ENCODE measurements at regions not wholly inside any gene's neighbourhood (a gene's known extent, or its start where the extent isn't known, plus 50 kb on each side); places are given as distances from the start of the nearest gene placed in this dataset.
A peak's percentile ranks its signal among the peaks of the same experiment; 100 is the strongest.
"Not testable (repeated sequence)": the region's sequence is repeated elsewhere in the genome, so short reads cannot be mapped to it uniquely, and the experiment has no call there.

DNA sequence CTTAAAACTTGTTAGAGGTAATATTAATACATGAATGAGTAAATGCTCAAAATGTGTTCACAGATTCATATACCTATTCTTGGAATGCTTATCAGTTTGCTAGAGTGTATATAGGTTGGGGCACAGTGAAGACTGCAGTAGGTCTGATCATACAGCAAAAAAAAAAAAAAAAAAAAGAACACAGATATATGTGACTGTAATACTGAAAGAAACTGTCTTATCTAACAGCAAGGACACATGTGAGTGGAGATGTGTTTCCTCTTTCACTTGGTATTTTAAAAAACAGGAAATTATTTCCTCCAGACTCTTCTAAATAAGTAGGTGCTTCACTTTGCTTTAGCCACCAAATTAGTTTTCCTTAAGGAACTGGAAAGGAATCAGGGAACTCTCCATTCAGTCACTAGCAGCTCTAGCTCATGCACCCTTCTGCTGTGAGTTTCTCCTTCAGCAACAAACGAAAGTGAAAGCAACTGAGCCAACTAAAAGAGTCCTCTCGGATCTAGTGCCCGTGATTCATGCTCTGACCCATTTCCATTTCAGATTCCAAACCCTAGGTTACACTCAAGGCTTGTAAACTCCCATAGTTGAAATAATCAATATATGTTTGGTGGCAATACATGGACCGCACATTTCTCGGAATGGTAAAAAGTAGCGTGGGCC, 98.5 kb downstream of the DSEL start:
- H3K36me3 ChIP-seq (ENCODE audit: control insufficient read depth in 2 of 2, insufficient read depth in 2 of 2, low read length in 2 of 2), result no peaks in the 10 kb centered on the region
- H3K4me3 ChIP-seq (ENCODE audit: low read length in 2 of 2), result peak overlapping the region; percentile 0 to 59

DNA sequence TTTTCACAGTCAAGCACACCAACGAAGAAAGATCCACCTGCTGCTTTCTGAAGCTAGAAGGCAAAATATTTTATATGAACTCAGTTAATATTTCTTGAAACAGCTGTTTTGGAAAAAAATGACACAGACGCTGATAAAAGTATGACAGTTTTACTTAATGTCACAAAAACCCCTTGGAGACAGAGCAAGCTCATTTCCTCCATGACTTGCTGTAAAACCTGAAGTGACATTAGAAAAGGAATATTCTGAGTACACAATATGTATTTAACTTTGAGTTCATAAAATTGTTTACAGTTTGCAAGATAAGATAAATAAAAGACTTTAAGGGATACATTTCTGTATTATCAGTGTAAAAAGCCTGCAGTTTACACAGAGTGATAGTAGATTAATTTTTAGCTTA, 105.4 kb downstream of the DSEL start:
- Histone ChIP-seq H3K9me3 (ENCODE audit: control insufficient read depth in 2 of 2, low read length in 2 of 2) (no peaks in the 10 kb centered on the region), H3K27me3 (ENCODE audit: control insufficient read depth in 2 of 2, insufficient read depth in 2 of 2, low read length in 2 of 2) (no peaks in the 10 kb centered on the region), H3K36me3 (ENCODE audit: control insufficient read depth in 2 of 2, insufficient read depth in 2 of 2, low read length in 2 of 2) (no peaks in the 10 kb centered on the region), H3K9ac (ENCODE audit: low read depth in 1 of 2, low read length in 2 of 2) (no peak overlapping the region), H3K4me1 (ENCODE audit: control insufficient read depth in 2 of 2, insufficient read depth in 2 of 2, low read length in 2 of 2) (no peaks in the 10 kb centered on the region), H3K27ac (ENCODE audit: low read depth in 2 of 2, low read length in 2 of 2) (no peak overlapping the region), H3K4me3 (ENCODE audit: low read length in 2 of 2) (no peak overlapping the region)

More for the DNA sequence above, 98.5 kb downstream of the DSEL start:
- Histone ChIP-seq H3K4me1 (ENCODE audit: control insufficient read depth in 2 of 2, insufficient read depth in 2 of 2, low read length in 2 of 2) (no peaks in the 10 kb centered on the region), H3K9me3 (ENCODE audit: control insufficient read depth in 2 of 2, low read length in 2 of 2) (no peaks in the 10 kb centered on the region), H3K27me3 (ENCODE audit: control insufficient read depth in 2 of 2, insufficient read depth in 2 of 2, low read length in 2 of 2) (no peaks in the 10 kb centered on the region), H3K27ac (ENCODE audit: low read depth in 2 of 2, low read length in 2 of 2) (no peak overlapping the region), H3K9ac (ENCODE audit: low read depth in 1 of 2, low read length in 2 of 2) (no peak overlapping the region)

DNA sequence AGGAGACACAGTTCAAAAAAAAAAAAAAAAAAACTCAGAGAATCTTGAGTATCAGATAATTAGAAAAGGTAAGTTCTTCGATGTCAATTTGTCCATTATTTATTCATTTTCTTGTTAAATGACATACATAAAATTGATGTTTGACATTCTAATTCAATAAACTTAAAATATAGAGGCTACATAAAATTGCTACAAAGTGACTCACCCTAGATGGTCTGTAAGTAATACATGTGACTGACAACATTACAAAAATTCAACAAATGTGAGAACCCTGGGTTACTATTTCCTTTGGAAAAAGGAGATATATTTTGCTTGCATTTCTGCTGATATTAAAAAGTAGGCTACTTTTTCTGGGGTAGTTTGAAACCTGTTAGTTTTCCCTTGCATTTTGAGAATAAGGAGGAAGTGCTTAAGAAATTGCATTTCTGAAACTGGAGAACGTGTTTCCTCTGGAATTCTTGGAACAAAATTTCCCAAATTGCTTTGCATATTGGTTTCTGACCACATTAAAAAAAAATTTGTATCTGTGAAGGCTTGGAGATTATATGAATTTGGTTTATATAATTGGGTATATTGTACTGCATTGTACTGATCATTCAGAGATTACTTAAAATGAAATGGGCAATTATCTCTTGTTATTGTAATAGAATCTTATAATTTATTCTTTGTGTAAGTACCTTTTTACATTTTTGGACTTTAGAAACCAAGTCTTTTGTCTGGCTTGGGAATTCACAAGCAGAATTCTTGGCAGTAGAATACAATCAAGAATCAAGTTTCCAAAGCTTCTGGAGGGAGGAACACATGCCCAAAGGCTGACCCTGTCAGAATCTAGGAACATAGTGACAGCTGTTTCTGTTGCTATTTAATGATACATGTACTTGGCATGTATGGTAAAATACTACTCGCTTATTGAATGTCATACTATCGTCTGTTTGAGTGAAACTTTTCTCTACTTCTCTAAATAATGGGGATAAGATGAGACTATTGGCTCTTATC, 106.1 kb downstream of the DSEL start:
- Histone ChIP-seq H3K4me3 (ENCODE audit: low read length in 2 of 2) (no peak overlapping the region), H3K36me3 (ENCODE audit: control insufficient read depth in 2 of 2, insufficient read depth in 2 of 2, low read length in 2 of 2) (no peaks in the 10 kb centered on the region), H3K27ac (ENCODE audit: low read depth in 2 of 2, low read length in 2 of 2) (no peak overlapping the region), H3K4me1 (ENCODE audit: control insufficient read depth in 2 of 2, insufficient read depth in 2 of 2, low read length in 2 of 2) (no peaks in the 10 kb centered on the region), H3K27me3 (ENCODE audit: control insufficient read depth in 2 of 2, insufficient read depth in 2 of 2, low read length in 2 of 2) (no peaks in the 10 kb centered on the region), H3K9me3 (ENCODE audit: control insufficient read depth in 2 of 2, low read length in 2 of 2) (no peaks in the 10 kb centered on the region), H3K9ac (ENCODE audit: low read depth in 1 of 2, low read length in 2 of 2) (no peak overlapping the region)

- Histone ChIP-seq H3K4me3 (ENCODE audit: low read length in 2 of 2) (no peak overlapping the region), H3K36me3 (ENCODE audit: control insufficient read depth in 2 of 2, insufficient read depth in 2 of 2, low read length in 2 of 2) (no peaks in the 10 kb centered on the region), H3K4me1 (ENCODE audit: control insufficient read depth in 2 of 2, insufficient read depth in 2 of 2, low read length in 2 of 2) (no peaks in the 10 kb centered on the region), H3K9ac (ENCODE audit: low read depth in 1 of 2, low read length in 2 of 2) (no peak overlapping the region), H3K27me3 (ENCODE audit: control insufficient read depth in 2 of 2, insufficient read depth in 2 of 2, low read length in 2 of 2) (no peaks in the 10 kb centered on the region), H3K9me3 (ENCODE audit: control insufficient read depth in 2 of 2, low read length in 2 of 2) (no peaks in the 10 kb centered on the region), H3K27ac (ENCODE audit: low read depth in 2 of 2, low read length in 2 of 2) (no peak overlapping the region)
Measured at GRCh38 chr18:67408240-67408639, 108.3 kb downstream of the DSEL start.

GRCh38 chr18:67406714-67407113, 109.8 kb downstream of the DSEL start:
- H3K36me3 ChIP-seq (ENCODE audit: control insufficient read depth in 2 of 2, insufficient read depth in 2 of 2, low read length in 2 of 2), result no peaks in the 10 kb centered on the region
- H3K4me3 ChIP-seq (ENCODE audit: low read length in 2 of 2), result no peak overlapping the region
- H3K9ac ChIP-seq (ENCODE audit: low read depth in 1 of 2, low read length in 2 of 2), result no peak overlapping the region
- H3K4me1 ChIP-seq (ENCODE audit: control insufficient read depth in 2 of 2, insufficient read depth in 2 of 2, low read length in 2 of 2), result no peaks in the 10 kb centered on the region
- no peaks in the 10 kb centered on the region for H3K9me3 ChIP-seq (ENCODE audit: control insufficient read depth in 2 of 2, low read length in 2 of 2)
- no peaks in the 10 kb centered on the region for H3K27me3 ChIP-seq (ENCODE audit: control insufficient read depth in 2 of 2, insufficient read depth in 2 of 2, low read length in 2 of 2)
- no peak overlapping the region for H3K27ac ChIP-seq (ENCODE audit: low read depth in 2 of 2, low read length in 2 of 2)

DNA sequence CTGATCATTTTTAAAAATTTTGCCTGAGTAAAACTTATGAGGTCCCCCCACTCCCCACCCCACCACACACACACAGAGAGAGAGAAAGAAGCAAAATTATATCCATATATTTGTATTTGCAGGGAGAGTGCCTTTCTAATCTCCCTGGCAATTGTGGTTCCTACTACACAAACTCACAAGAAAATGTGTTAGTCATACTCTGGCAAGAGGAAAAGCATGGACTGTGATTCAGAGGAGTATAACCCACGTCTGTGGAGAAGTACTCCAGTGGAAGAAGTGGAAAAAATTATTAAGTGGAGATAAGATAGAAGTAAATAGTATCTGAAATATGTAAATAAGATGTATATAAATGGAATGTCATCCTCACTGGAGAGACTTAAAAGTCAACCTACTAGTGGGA, 114.0 kb downstream of the DSEL start:
- Histone ChIP-seq H3K27ac (ENCODE audit: low read depth in 2 of 2, low read length in 2 of 2) (no peak overlapping the region), H3K4me3 (ENCODE audit: low read length in 2 of 2) (no peak overlapping the region), H3K4me1 (ENCODE audit: control insufficient read depth in 2 of 2, insufficient read depth in 2 of 2, low read length in 2 of 2) (no peaks in the 10 kb centered on the region), H3K27me3 (ENCODE audit: control insufficient read depth in 2 of 2, insufficient read depth in 2 of 2, low read length in 2 of 2) (no peaks in the 10 kb centered on the region), H3K36me3 (ENCODE audit: control insufficient read depth in 2 of 2, insufficient read depth in 2 of 2, low read length in 2 of 2) (no peaks in the 10 kb centered on the region), H3K9me3 (ENCODE audit: control insufficient read depth in 2 of 2, low read length in 2 of 2) (no peaks in the 10 kb centered on the region), H3K9ac (ENCODE audit: low read depth in 1 of 2, low read length in 2 of 2) (no peak overlapping the region)

- Histone ChIP-seq H3K27ac (ENCODE audit: low read depth in 2 of 2, low read length in 2 of 2) (no peak overlapping the region), H3K4me1 (ENCODE audit: control insufficient read depth in 2 of 2, insufficient read depth in 2 of 2, low read length in 2 of 2) (no peaks in the 10 kb centered on the region), H3K27me3 (ENCODE audit: control insufficient read depth in 2 of 2, insufficient read depth in 2 of 2, low read length in 2 of 2) (no peaks in the 10 kb centered on the region), H3K9me3 (ENCODE audit: control insufficient read depth in 2 of 2, low read length in 2 of 2) (no peaks in the 10 kb centered on the region), H3K4me3 (ENCODE audit: low read length in 2 of 2) (no peak overlapping the region), H3K36me3 (ENCODE audit: control insufficient read depth in 2 of 2, insufficient read depth in 2 of 2, low read length in 2 of 2) (no peaks in the 10 kb centered on the region), H3K9ac (ENCODE audit: low read depth in 1 of 2, low read length in 2 of 2) (no peak overlapping the region)
Measured at GRCh38 chr18:67400502-67401117, 115.9 kb downstream of the DSEL start.

DNA sequence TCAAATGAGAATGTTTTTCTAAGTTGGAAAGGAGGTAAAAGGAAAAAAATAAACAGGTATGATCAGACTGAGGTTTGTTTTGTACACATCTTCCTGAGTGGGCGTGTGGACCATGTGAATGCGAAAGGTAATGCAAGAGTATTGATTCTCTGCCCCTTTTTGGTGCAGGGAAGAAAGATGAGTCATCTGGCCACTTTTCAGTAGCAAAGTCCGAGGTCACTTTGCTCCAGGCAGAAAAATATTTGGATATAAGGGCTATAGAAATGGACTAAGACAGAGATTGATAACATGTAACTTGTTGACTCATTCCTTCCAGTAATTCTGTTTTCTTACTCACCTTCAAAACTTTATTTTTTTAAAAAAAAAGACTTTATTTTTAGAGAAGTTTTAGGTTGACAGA, 130.5 kb downstream of the DSEL start:
- no peaks in the 10 kb centered on the region for H3K9me3 ChIP-seq (ENCODE audit: control insufficient read depth in 2 of 2, low read length in 2 of 2)
- no peaks in the 10 kb centered on the region for H3K27me3 ChIP-seq (ENCODE audit: control insufficient read depth in 2 of 2, insufficient read depth in 2 of 2, low read length in 2 of 2)
- H3K36me3 ChIP-seq (ENCODE audit: control insufficient read depth in 2 of 2, insufficient read depth in 2 of 2, low read length in 2 of 2), result no peaks in the 10 kb centered on the region
- no peak overlapping the region for H3K4me3 ChIP-seq (ENCODE audit: low read length in 2 of 2)
- H3K27ac ChIP-seq (ENCODE audit: low read depth in 2 of 2, low read length in 2 of 2), result no peak overlapping the region
- no peaks in the 10 kb centered on the region for H3K4me1 ChIP-seq (ENCODE audit: control insufficient read depth in 2 of 2, insufficient read depth in 2 of 2, low read length in 2 of 2)
- no peak overlapping the region for H3K9ac ChIP-seq (ENCODE audit: low read depth in 1 of 2, low read length in 2 of 2)

DNA sequence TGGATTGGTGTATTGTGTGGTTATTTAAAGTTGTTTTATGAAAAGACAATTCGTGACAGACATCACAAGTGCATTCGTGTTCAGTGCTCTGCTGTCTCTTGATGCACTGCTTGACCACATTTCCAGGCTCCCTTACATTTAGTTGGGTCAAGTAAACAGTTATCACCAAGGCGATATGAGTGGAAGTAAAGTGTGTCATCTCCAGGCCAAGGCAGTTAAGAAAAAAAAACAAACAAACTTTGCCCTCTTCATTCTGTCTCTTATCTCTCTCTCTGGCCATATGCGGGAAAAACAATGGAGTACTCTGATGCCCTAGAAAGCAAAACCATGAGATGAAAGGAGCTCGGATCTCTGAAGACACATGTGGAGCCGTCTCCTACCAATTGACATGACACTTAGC, 131.1 kb downstream of the DSEL start:
- Histone ChIP-seq H3K9ac (ENCODE audit: low read depth in 1 of 2, low read length in 2 of 2) (no peak overlapping the region), H3K27me3 (ENCODE audit: control insufficient read depth in 2 of 2, insufficient read depth in 2 of 2, low read length in 2 of 2) (no peaks in the 10 kb centered on the region), H3K27ac (ENCODE audit: low read depth in 2 of 2, low read length in 2 of 2) (no peak overlapping the region), H3K4me1 (ENCODE audit: control insufficient read depth in 2 of 2, insufficient read depth in 2 of 2, low read length in 2 of 2) (no peaks in the 10 kb centered on the region), H3K9me3 (ENCODE audit: control insufficient read depth in 2 of 2, low read length in 2 of 2) (no peaks in the 10 kb centered on the region), H3K4me3 (ENCODE audit: low read length in 2 of 2) (no peak overlapping the region), H3K36me3 (ENCODE audit: control insufficient read depth in 2 of 2, insufficient read depth in 2 of 2, low read length in 2 of 2) (no peaks in the 10 kb centered on the region)

- not testable (repeated sequence) for H3K36me3 ChIP-seq (ENCODE audit: control insufficient read depth in 2 of 2, insufficient read depth in 2 of 2, low read length in 2 of 2); H3K4me3 ChIP-seq (ENCODE audit: low read length in 2 of 2); H3K27me3 ChIP-seq (ENCODE audit: control insufficient read depth in 2 of 2, insufficient read depth in 2 of 2, low read length in 2 of 2); H3K9ac ChIP-seq (ENCODE audit: low read depth in 1 of 2, low read length in 2 of 2); H3K9me3 ChIP-seq (ENCODE audit: control insufficient read depth in 2 of 2, low read length in 2 of 2); H3K27ac ChIP-seq (ENCODE audit: low read depth in 2 of 2, low read length in 2 of 2); H3K4me1 ChIP-seq (ENCODE audit: control insufficient read depth in 2 of 2, insufficient read depth in 2 of 2, low read length in 2 of 2)
Measured at GRCh38 chr18:67384057-67384456, 132.5 kb downstream of the DSEL start.

All from mucosa of rectum (tissue), 2 donors.